ENCODE measurements at regions not wholly inside any gene's neighbourhood (a gene's known extent, or its start where the extent isn't known, plus 50 kb on each side); places are given as distances from the start of the nearest gene placed in this dataset.

DNA sequence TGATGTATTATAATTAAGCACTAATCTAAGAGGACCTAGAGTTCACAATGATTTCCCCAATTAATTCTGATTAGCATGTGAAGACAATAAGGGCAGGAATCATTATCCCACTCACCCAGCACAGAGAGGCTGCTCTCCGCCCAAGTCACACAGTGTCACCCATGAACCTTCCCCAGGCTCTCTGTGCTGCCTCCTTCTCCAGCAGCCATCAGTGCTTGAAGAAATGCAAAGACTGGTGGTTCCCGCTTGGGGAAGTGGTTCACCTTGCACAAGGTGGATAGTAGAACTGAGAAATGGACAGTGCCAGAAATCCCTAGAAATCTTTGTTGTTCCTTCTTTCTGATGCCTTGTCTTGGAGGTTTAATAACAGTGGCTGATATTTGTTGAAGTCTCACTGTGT lies 401.3 kb downstream of the QKI start:
- CTCF ChIA-PET (ENCODE audit: low intra/inter-chr PET ratio, low total read pairs): no interaction called here
- Histone ChIP-seq H3K4me3 (replicated peaks in 1 of 3; ENCODE audit: insufficient read depth in 1 of 3, low read depth in 2 of 3, low read length in 3 of 3) (no peak overlapping the region), H3K4me1 (ENCODE audit: insufficient read depth, low read length) (no peaks in the 10 kb centered on the region), H2AFZ (ENCODE audit: low read length) (no peak overlapping the region), H3K4me2 (ENCODE audit: low read depth, low read length) (no peak overlapping the region), H3K79me2 (ENCODE audit: insufficient read depth, low read length) (no peaks in the 10 kb centered on the region), H4K20me1 (ENCODE audit: insufficient read depth, low read length) (no peaks in the 10 kb centered on the region), H3K9me3 (ENCODE audit: low read length) (no peaks in the 10 kb centered on the region), H3K27me3 (ENCODE audit: control insufficient read depth in 1 of 2, insufficient read depth in 2 of 2, low read length in 2 of 2) (peaks cover 0 to 12% of the 10 kb centered on the region in 2 experiments; a peak in 2 of 5 replicates), H3K27ac (ENCODE audit: extremely low read length, insufficient read depth, low read length) (no peak overlapping the region), H3K36me3 (replicated peaks in 1 of 2; ENCODE audit: control insufficient read depth in 1 of 2, insufficient read depth in 2 of 2, low read length in 2 of 2) (no peaks in the 10 kb centered on the region), H3K9ac (ENCODE audit: insufficient read depth, low read depth, low read length) (no peak overlapping the region)
- no TSS peak for BruUV-seq (replicated peaks)
- WGBS (ENCODE audit: low lambda C conversion rate): 19% methylated on average over 2 of the region's 2 CpGs
- intact Hi-C loops (cut with micrococcal nuclease; ENCODE audit: unreplicated experiment) (no loop called here), in situ Hi-C loops (cut with HindIII; ENCODE audit: extremely low pct_ligation_motif_present, low pct_unique_long_range_greater_than_20kb) (no loop called here)
- POLR2A ChIA-PET: no interaction called here
- no peak for ATAC-seq
- DNase-seq (ENCODE audit: low spot score): no peak
- FAIRE-seq: no peak
- TF ChIP-seq MTA1 (CRISPR knock-in tag; IDR thresholded peaks at IDR 0.05; ENCODE audit: borderline replicate concordance): no peak
- TF ChIP-seq ATAD3A (CRISPR knock-in tag; IDR thresholded peaks at IDR 0.05): no peak
- TF ChIP-seq SAP130 (CRISPR knock-in tag; IDR thresholded peaks at IDR 0.05; ENCODE audit: low read depth): no peak
- no peak for TF ChIP-seq REPIN1 (CRISPR knock-in tag; IDR thresholded peaks at IDR 0.05; ENCODE audit: borderline replicate concordance, low read depth)
- TF ChIP-seq, protein P1, sequence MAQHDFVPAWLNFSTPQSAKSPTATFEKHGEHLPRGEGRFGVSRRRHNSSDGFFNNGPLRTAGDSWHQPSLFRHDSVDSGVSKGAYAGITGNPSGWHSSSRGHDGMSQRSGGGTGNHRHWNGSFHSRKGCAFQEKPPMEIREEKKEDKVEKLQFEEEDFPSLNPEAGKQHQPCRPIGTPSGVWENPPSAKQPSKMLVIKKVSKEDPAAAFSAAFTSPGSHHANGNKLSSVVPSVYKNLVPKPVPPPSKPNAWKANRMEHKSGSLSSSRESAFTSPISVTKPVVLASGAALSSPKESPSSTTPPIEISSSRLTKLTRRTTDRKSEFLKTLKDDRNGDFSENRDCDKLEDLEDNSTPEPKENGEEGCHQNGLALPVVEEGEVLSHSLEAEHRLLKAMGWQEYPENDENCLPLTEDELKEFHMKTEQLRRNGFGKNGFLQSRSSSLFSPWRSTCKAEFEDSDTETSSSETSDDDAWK (CRISPR knock-in tag; IDR thresholded peaks at IDR 0.05): no peak
- no peak for TF ChIP-seq BRD4 (CRISPR knock-in tag; IDR thresholded peaks at IDR 0.05)
- TF ChIP-seq, protein P2, sequence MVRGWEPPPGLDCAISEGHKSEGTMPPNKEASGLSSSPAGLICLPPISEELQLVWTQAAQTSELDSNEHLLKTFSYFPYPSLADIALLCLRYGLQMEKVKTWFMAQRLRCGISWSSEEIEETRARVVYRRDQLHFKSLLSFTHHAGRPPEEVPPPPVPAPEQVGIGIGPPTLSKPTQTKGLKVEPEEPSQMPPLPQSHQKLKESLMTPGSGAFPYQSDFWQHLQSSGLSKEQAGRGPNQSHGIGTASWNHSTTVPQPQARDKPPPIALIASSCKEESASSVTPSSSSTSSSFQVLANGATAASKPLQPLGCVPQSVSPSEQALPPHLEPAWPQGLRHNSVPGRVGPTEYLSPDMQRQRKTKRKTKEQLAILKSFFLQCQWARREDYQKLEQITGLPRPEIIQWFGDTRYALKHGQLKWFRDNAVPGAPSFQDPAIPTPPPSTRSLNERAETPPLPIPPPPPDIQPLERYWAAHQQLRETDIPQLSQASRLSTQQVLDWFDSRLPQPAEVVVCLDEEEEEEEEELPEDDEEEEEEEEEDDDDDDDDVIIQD (CRISPR knock-in tag; IDR thresholded peaks at IDR 0.05; ENCODE audit: low read depth): no peak
- TF ChIP-seq SKI (IDR thresholded peaks at IDR 0.05; ENCODE audit: partially characterized antibody): no peak
- TF ChIP-seq, protein P3, sequence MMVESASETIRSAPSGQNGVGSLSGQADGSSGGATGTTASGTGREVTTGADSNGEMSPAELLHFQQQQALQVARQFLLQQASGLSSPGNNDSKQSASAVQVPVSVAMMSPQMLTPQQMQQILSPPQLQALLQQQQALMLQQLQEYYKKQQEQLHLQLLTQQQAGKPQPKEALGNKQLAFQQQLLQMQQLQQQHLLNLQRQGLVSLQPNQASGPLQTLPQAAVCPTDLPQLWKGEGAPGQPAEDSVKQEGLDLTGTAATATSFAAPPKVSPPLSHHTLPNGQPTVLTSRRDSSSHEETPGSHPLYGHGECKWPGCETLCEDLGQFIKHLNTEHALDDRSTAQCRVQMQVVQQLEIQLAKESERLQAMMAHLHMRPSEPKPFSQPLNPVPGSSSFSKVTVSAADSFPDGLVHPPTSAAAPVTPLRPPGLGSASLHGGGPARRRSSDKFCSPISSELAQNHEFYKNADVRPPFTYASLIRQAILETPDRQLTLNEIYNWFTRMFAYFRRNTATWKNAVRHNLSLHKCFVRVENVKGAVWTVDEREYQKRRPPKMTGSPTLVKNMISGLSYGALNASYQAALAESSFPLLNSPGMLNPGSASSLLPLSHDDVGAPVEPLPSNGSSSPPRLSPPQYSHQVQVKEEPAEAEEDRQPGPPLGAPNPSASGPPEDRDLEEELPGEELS (CRISPR knock-in tag; IDR thresholded peaks at IDR 0.05): no peak
- TF ChIP-seq ZNF20 (CRISPR knock-in tag; IDR thresholded peaks at IDR 0.05): no peak
- TF ChIP-seq ZNF766 (CRISPR knock-in tag; IDR thresholded peaks at IDR 0.05; ENCODE audit: borderline replicate concordance): no peak
- no peak for TF ChIP-seq TBX2 (CRISPR knock-in tag; IDR thresholded peaks at IDR 0.05; ENCODE audit: borderline replicate concordance)
- TF ChIP-seq, protein P4, sequence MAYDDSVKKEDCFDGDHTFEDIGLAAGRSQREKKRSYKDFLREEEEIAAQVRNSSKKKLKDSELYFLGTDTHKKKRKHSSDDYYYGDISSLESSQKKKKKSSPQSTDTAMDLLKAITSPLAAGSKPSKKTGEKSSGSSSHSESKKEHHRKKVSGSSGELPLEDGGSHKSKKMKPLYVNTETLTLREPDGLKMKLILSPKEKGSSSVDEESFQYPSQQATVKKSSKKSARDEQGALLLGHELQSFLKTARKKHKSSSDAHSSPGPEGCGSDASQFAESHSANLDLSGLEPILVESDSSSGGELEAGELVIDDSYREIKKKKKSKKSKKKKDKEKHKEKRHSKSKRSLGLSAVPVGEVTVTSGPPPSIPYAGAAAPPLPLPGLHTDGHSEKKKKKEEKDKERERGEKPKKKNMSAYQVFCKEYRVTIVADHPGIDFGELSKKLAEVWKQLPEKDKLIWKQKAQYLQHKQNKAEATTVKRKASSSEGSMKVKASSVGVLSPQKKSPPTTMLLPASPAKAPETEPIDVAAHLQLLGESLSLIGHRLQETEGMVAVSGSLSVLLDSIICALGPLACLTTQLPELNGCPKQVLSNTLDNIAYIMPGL (CRISPR knock-in tag; IDR thresholded peaks at IDR 0.05; ENCODE audit: borderline replicate concordance in 1 of 2, low read depth in 1 of 2): no peak

Data from HepG2 (cell line).